Thyroid gland (tissue), 4 donors: ENCODE measurements at regions not wholly inside any gene's neighbourhood (a gene's known extent, or its start where the extent isn't known, plus 50 kb on each side); places are given as distances from the start of the nearest gene placed in this dataset.

Experiments
- DNase-seq, 2 donors: peaks; one replicate each; pipeline ENCODE4 v3.0.0-alpha.2; 2019
- H3K27ac ChIP-seq, 3 donors: fragments of 200-600 bp; sonication (generic); 1 replicate in 2 of 3; 2 replicates in 1 of 3; pipeline ENCODE4 v1.5.1; 2016 to 2019; ENCODE audit warnings: mild to moderate bottlenecking in 1 of 3, moderate library complexity in 1 of 3
- H3K27me3 ChIP-seq: fragments of 200-600 bp; sonication (generic); one replicate; pipeline ENCODE4 v1.5.1; 2019
- H3K36me3 ChIP-seq, 2 donors: fragments of 200-600 bp; sonication (generic); one replicate each; pipeline ENCODE4 v1.5.1; 2016 to 2019
- H3K4me1 ChIP-seq, 2 donors: fragments of 200-600 bp; sonication (generic); one replicate each; pipeline ENCODE4 v1.5.1; 2017 to 2019
- H3K4me3 ChIP-seq, 3 donors: fragments of 200-600 bp; sonication (generic); replicated peaks in 1 of 3; 1 replicate in 2 of 3; 2 replicates in 1 of 3; pipeline ENCODE4 v1.5.1; 2016; ENCODE audit warnings: mild to moderate bottlenecking in 1 of 3
- H3K9me3 ChIP-seq: fragments of 200-600 bp; sonication (generic); one replicate; pipeline ENCODE4 v1.5.1; 2017
- POLR2A ChIP-seq, 2 donors: fragments of 450-650 bp; IDR thresholded peaks; one replicate each; pipeline ENCODE4 v1.6.1; 2017; ENCODE audit warnings: antibody characterized with exemption in 2 of 2, mild to moderate bottlenecking in 2 of 2, moderate library complexity in 1 of 2
- WGBS, 2 donors: methylation state at CpG; one replicate each; pipeline ENCODE4 v1.1.5; 2017; 5-methylcytosine and 5-hydroxymethylcytosine counted together
- intact Hi-C: fragments of 100-400 bp; cut with DNase I; formaldehyde crosslinking; loops from one replicate; pipeline ENCODE4 v1.15.1; 2023
- TF ChIP-seq, protein P1 (sequence below), 6 experiments: fragments of 200-600 bp in 3 of 6; fragments of 450-650 bp in 3 of 6; sonication (generic) in 3 of 6; IDR thresholded peaks; one replicate each; pipeline ENCODE4 v1.5.1; 2016 to 2019; ENCODE audit warnings: antibody characterized with exemption in 6 of 6, mild to moderate bottlenecking in 2 of 6, inconsistent platforms in 1 of 6, moderate library complexity in 1 of 6

DNA sequence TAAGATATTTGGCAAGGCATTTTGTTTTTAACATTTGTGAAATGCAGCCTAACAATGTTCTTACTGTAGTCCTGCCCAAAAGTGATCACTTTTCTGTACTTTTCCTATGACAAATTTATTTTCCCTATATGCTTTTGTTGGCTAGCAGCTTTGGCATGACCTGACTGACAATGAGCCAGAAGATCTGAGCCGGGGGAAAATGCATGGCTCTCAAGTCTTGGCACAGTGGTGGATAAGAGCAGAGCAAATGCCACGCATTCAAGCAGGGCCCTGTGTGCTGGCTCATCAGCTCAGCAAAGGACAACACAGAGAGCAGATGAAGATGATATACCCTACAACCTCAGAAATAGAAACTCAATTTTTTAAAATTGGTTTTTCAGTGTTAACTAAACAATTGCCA is 187.3 kb downstream of the ANAPC10 start:
- H3K27me3 ChIP-seq = no peaks in the 10 kb centered on the region
- H3K27ac ChIP-seq = no peak overlapping the region
- H3K36me3 ChIP-seq = no peaks in the 10 kb centered on the region
- H3K4me3 ChIP-seq = no peak overlapping the region
- no peak for DNase-seq
- no peaks in the 10 kb centered on the region for H3K4me1 ChIP-seq
- no peaks in the 10 kb centered on the region for H3K9me3 ChIP-seq
- intact Hi-C loops = no loop called here
- 29 to 68% methylated on average over 2 of the region's 2 CpGs for WGBS, 2 donors
- TF ChIP-seq, protein P1, sequence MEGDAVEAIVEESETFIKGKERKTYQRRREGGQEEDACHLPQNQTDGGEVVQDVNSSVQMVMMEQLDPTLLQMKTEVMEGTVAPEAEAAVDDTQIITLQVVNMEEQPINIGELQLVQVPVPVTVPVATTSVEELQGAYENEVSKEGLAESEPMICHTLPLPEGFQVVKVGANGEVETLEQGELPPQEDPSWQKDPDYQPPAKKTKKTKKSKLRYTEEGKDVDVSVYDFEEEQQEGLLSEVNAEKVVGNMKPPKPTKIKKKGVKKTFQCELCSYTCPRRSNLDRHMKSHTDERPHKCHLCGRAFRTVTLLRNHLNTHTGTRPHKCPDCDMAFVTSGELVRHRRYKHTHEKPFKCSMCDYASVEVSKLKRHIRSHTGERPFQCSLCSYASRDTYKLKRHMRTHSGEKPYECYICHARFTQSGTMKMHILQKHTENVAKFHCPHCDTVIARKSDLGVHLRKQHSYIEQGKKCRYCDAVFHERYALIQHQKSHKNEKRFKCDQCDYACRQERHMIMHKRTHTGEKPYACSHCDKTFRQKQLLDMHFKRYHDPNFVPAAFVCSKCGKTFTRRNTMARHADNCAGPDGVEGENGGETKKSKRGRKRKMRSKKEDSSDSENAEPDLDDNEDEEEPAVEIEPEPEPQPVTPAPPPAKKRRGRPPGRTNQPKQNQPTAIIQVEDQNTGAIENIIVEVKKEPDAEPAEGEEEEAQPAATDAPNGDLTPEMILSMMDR (IDR thresholded peaks at IDR 0.05) = no peak
- TF ChIP-seq POLR2A (IDR thresholded peaks at IDR 0.05) = no peak
